ENCODE measurements at regions not wholly inside any gene's neighbourhood (a gene's known extent, or its start where the extent isn't known, plus 50 kb on each side); places are given as distances from the start of the nearest gene placed in this dataset.

- no peak for ATAC-seq
- TF ChIP-seq ZFP3 (CRISPR knock-in tag; IDR thresholded peaks at IDR 0.05) (no peak), SNAI2 (CRISPR knock-in tag; IDR thresholded peaks at IDR 0.05) (no peak), GLIS3 (CRISPR knock-in tag; IDR thresholded peaks at IDR 0.05) (no peak), ZNF8 (CRISPR knock-in tag; IDR thresholded peaks at IDR 0.05) (no peak), ZC3H10 (CRISPR knock-in tag; IDR thresholded peaks at IDR 0.05) (no peak), CREB5 (CRISPR knock-in tag; IDR thresholded peaks at IDR 0.05; ENCODE audit: low read depth) (no peak), CSRNP3 (CRISPR knock-in tag; IDR thresholded peaks at IDR 0.05) (no peak), ARNTL (CRISPR knock-in tag; IDR thresholded peaks at IDR 0.05; ENCODE audit: borderline replicate concordance, low read depth) (no peak), RARB (CRISPR knock-in tag; IDR thresholded peaks at IDR 0.05) (no peak), OSR1 (CRISPR knock-in tag; IDR thresholded peaks at IDR 0.05) (no peak), ZNF70 (CRISPR knock-in tag; IDR thresholded peaks at IDR 0.05) (no peak), ZNF565 (CRISPR knock-in tag; conservative IDR thresholded peaks at IDR 0.05; ENCODE audit: low read depth) (no peak)
Observed at GRCh38 chr12:107509421-107509820, 176.2 kb upstream of the PWP1 start.

- TF ChIP-seq OSR1 (CRISPR knock-in tag; IDR thresholded peaks at IDR 0.05), result no peak
- no peak for TF ChIP-seq CREB5 (CRISPR knock-in tag; IDR thresholded peaks at IDR 0.05; ENCODE audit: low read depth)
- TF ChIP-seq CSDC2 (CRISPR knock-in tag; IDR thresholded peaks at IDR 0.05), result no peak
- ATAC-seq, result no peak
Observed at GRCh38 chr12:107510211-107510610, 175.4 kb upstream of the PWP1 start.

- TF ChIP-seq SNAI2 (CRISPR knock-in tag; IDR thresholded peaks at IDR 0.05) (no peak), ARNTL (CRISPR knock-in tag; IDR thresholded peaks at IDR 0.05; ENCODE audit: borderline replicate concordance, low read depth) (no peak), OSR1 (CRISPR knock-in tag; IDR thresholded peaks at IDR 0.05) (no peak), ZFP30 (CRISPR knock-in tag; IDR thresholded peaks at IDR 0.05) (no peak), ZNF70 (CRISPR knock-in tag; IDR thresholded peaks at IDR 0.05) (no peak), POU6F1 (CRISPR knock-in tag; IDR thresholded peaks at IDR 0.05; ENCODE audit: borderline replicate concordance, low read depth) (no peak)
Observed at GRCh38 chr12:107511292-107511691, 174.3 kb upstream of the PWP1 start.

GRCh38 chr12:107512391-107512790, 173.2 kb upstream of the PWP1 start:
- no peak for ATAC-seq
- TF ChIP-seq PPARA (CRISPR knock-in tag; IDR thresholded peaks at IDR 0.05; ENCODE audit: borderline replicate concordance) (no peak), ZNF70 (CRISPR knock-in tag; IDR thresholded peaks at IDR 0.05) (no peak), OSR1 (CRISPR knock-in tag; IDR thresholded peaks at IDR 0.05) (no peak), ESRRG (CRISPR knock-in tag; IDR thresholded peaks at IDR 0.05) (no peak), CREB5 (CRISPR knock-in tag; IDR thresholded peaks at IDR 0.05; ENCODE audit: low read depth) (no peak), TSHZ2 (CRISPR knock-in tag; IDR thresholded peaks at IDR 0.05) (no peak), CSRNP3 (CRISPR knock-in tag; IDR thresholded peaks at IDR 0.05) (no peak), PATZ1 (CRISPR knock-in tag; IDR thresholded peaks at IDR 0.05; ENCODE audit: borderline replicate concordance) (no peak), ZNF8 (CRISPR knock-in tag; IDR thresholded peaks at IDR 0.05) (no peak), SNAI2 (CRISPR knock-in tag; IDR thresholded peaks at IDR 0.05) (no peak), ZC3H10 (CRISPR knock-in tag; IDR thresholded peaks at IDR 0.05) (no peak), RARB (CRISPR knock-in tag; IDR thresholded peaks at IDR 0.05) (no peak), TOX (CRISPR knock-in tag; IDR thresholded peaks at IDR 0.05; ENCODE audit: borderline replicate concordance) (no peak), BACH2 (CRISPR knock-in tag; IDR thresholded peaks at IDR 0.05; ENCODE audit: borderline replicate concordance) (no peak), ISL1 (CRISPR knock-in tag; IDR thresholded peaks at IDR 0.05) (no peak), GLIS3 (CRISPR knock-in tag; IDR thresholded peaks at IDR 0.05) (no peak)

More at GRCh38 chr12:107511292-107511691, 174.3 kb upstream of the PWP1 start:
- no peak for ATAC-seq
